ENCODE measurements at regions not wholly inside any gene's neighbourhood (a gene's known extent, or its start where the extent isn't known, plus 50 kb on each side); places are given as distances from the start of the nearest gene placed in this dataset.

DNA sequence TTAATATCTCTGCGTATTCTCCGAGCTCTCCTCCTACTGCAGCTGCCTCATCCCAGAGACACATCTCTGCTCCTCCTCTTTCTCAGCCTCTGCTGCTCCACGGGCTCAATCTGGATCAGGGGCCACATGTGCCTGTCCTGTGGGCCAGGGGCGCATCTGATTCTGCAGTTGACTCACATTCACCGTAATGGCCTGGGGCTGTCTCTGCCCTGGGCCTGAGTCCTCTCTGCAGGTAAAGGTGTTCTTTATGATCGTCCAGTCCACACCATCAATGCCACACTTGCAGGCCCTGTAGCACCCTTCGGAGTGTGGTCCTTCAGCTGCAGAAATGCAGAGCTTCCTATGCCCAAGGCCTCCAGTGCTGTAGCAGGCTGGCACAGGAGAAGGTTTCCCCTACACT, 154.5 kb downstream of the OAT start:
- H3K4me2 ChIP-seq (ENCODE audit: low read length): no peak overlapping the region
- intact Hi-C loops (cut with micrococcal nuclease; ENCODE audit: unreplicated experiment): no loop called here
- no peaks in the 10 kb centered on the region for H3K9me3 ChIP-seq (ENCODE audit: low read length)
- ChIA-PET CTCF (ENCODE audit: unreplicated experiment) (no interaction called here), POLR2A (interaction anchor here (0.6 to 0.8 kb wide), 2 partner anchors 11 to 18 kb away, joined by 3 read pairs; no protein-coding TSS in a partner anchor)
- H3K27ac ChIP-seq (ENCODE audit: low read depth, low read length, poor library complexity, severe bottlenecking): no peak overlapping the region
- H3K4me1 ChIP-seq (ENCODE audit: insufficient read depth, low read length, poor library complexity, severe bottlenecking): no peaks in the 10 kb centered on the region
- H3K4me3 ChIP-seq (ENCODE audit: low read depth, low read length, poor library complexity, severe bottlenecking): no peak overlapping the region
- TF ChIP-seq, protein P1, sequence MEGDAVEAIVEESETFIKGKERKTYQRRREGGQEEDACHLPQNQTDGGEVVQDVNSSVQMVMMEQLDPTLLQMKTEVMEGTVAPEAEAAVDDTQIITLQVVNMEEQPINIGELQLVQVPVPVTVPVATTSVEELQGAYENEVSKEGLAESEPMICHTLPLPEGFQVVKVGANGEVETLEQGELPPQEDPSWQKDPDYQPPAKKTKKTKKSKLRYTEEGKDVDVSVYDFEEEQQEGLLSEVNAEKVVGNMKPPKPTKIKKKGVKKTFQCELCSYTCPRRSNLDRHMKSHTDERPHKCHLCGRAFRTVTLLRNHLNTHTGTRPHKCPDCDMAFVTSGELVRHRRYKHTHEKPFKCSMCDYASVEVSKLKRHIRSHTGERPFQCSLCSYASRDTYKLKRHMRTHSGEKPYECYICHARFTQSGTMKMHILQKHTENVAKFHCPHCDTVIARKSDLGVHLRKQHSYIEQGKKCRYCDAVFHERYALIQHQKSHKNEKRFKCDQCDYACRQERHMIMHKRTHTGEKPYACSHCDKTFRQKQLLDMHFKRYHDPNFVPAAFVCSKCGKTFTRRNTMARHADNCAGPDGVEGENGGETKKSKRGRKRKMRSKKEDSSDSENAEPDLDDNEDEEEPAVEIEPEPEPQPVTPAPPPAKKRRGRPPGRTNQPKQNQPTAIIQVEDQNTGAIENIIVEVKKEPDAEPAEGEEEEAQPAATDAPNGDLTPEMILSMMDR (conservative IDR thresholded peaks at IDR 0.05; ENCODE audit: low read length): no peak
- TF ChIP-seq EZH2phosphoT487 (IDR thresholded peaks at IDR 0.05; ENCODE audit: borderline replicate concordance, low read depth, low read length): no peak
- no peak overlapping the region for H2AFZ ChIP-seq (ENCODE audit: low read length)
- H3K9me2 ChIP-seq (ENCODE audit: insufficient read depth, low read length): no peaks in the 10 kb centered on the region
- BruUV-seq (replicated peaks): no TSS peak
- H3K79me2 ChIP-seq (ENCODE audit: insufficient read depth, low read depth, low read length): no peaks in the 10 kb centered on the region
- DNase-seq (ENCODE audit: low spot score): no peak
- no peaks in the 10 kb centered on the region for H3K36me3 ChIP-seq (ENCODE audit: insufficient read depth, low read length)
- H4K20me1 ChIP-seq (ENCODE audit: insufficient read depth, low read length): no peaks in the 10 kb centered on the region

DNA sequence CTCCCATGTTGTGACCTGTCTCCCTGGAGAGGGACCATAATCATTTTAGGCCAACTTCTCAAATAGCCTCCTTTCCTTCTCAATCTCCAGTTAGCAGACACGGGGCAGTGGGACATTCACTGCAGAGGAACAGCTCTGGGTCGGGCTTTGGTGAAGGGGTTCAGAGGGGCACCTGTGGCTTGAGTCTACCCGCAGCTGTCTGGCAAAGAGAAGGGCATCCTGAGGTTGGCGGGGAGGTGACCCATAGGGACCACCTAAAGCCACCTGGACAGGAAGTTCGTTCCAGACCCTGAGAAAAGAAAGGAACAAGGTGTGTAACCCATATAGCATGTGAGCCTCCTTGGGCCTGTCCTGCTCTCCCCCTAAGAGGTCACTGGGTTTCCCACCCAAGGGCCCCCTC, 155.0 kb downstream of the OAT start:
- H4K20me1 ChIP-seq (ENCODE audit: insufficient read depth, low read length): no peaks in the 10 kb centered on the region
- ChIA-PET POLR2A (interaction anchor here (0.8 kb wide), 1 partner anchor 11 kb away, joined by 3 read pairs; no protein-coding TSS in a partner anchor), CTCF (ENCODE audit: unreplicated experiment) (no interaction called here)
- TF ChIP-seq EZH2phosphoT487 (IDR thresholded peaks at IDR 0.05; ENCODE audit: borderline replicate concordance, low read depth, low read length): no peak
- TF ChIP-seq, protein P1 (conservative IDR thresholded peaks at IDR 0.05; ENCODE audit: low read length): no peak
- H3K36me3 ChIP-seq (ENCODE audit: insufficient read depth, low read length): no peaks in the 10 kb centered on the region
- no peak overlapping the region for H3K27ac ChIP-seq (ENCODE audit: low read depth, low read length, poor library complexity, severe bottlenecking)
- H3K9me2 ChIP-seq (ENCODE audit: insufficient read depth, low read length): no peaks in the 10 kb centered on the region
- no peaks in the 10 kb centered on the region for H3K4me1 ChIP-seq (ENCODE audit: insufficient read depth, low read length, poor library complexity, severe bottlenecking)
- no peak overlapping the region for H3K4me3 ChIP-seq (ENCODE audit: low read depth, low read length, poor library complexity, severe bottlenecking)
- BruUV-seq (replicated peaks): no TSS peak
- intact Hi-C loops (cut with micrococcal nuclease; ENCODE audit: unreplicated experiment): no loop called here
- H3K4me2 ChIP-seq (ENCODE audit: low read length): no peak overlapping the region
- no peak overlapping the region for H2AFZ ChIP-seq (ENCODE audit: low read length)
- H3K9me3 ChIP-seq (ENCODE audit: low read length): no peaks in the 10 kb centered on the region
- no peak for DNase-seq (ENCODE audit: low spot score)
- no peaks in the 10 kb centered on the region for H3K79me2 ChIP-seq (ENCODE audit: insufficient read depth, low read depth, low read length)

GRCh38 chr10:124262971-124263370, 155.8 kb downstream of the OAT start:
- Histone ChIP-seq H3K9me2 (ENCODE audit: insufficient read depth, low read length) (no peaks in the 10 kb centered on the region), H3K4me1 (ENCODE audit: insufficient read depth, low read length, poor library complexity, severe bottlenecking) (no peaks in the 10 kb centered on the region), H3K4me3 (ENCODE audit: low read depth, low read length, poor library complexity, severe bottlenecking) (no peak overlapping the region), H2AFZ (ENCODE audit: low read length) (no peak overlapping the region), H3K79me2 (ENCODE audit: insufficient read depth, low read depth, low read length) (no peaks in the 10 kb centered on the region), H4K20me1 (ENCODE audit: insufficient read depth, low read length) (no peaks in the 10 kb centered on the region), H3K27ac (ENCODE audit: low read depth, low read length, poor library complexity, severe bottlenecking) (no peak overlapping the region), H3K36me3 (ENCODE audit: insufficient read depth, low read length) (no peaks in the 10 kb centered on the region), H3K4me2 (ENCODE audit: low read length) (no peak overlapping the region), H3K9me3 (ENCODE audit: low read length) (no peaks in the 10 kb centered on the region)
- BruUV-seq (replicated peaks): no TSS peak
- TF ChIP-seq EZH2phosphoT487 (IDR thresholded peaks at IDR 0.05; ENCODE audit: borderline replicate concordance, low read depth, low read length): no peak
- TF ChIP-seq, protein P1 (conservative IDR thresholded peaks at IDR 0.05; ENCODE audit: low read length): no peak
- DNase-seq (ENCODE audit: low spot score): no peak
- POLR2A ChIA-PET: no interaction called here
- CTCF ChIA-PET (ENCODE audit: unreplicated experiment): no interaction called here
- intact Hi-C loops (cut with micrococcal nuclease; ENCODE audit: unreplicated experiment): loop anchor here (1.0 kb wide), 1 partner anchor 268 kb away; no protein-coding TSS in a partner anchor
